ENCODE measurements at regions not wholly inside any gene's neighbourhood (a gene's known extent, or its start where the extent isn't known, plus 50 kb on each side); places are given as distances from the start of the nearest gene placed in this dataset.

GRCh38 chr19:30118760-30119159 lies 176.7 kb downstream of the URI1 start:
- TF ChIP-seq CTCF (IDR thresholded peaks at IDR 0.05; ENCODE audit: low read depth, low read length) (no peak), EZH2phosphoT487 (IDR thresholded peaks at IDR 0.05; ENCODE audit: low read depth) (no peak)

All from OCI-LY3 (cell line).